ENCODE measurements at regions not wholly inside any gene's neighbourhood (a gene's known extent, or its start where the extent isn't known, plus 50 kb on each side); places are given as distances from the start of the nearest gene placed in this dataset.
"Not testable (repeated sequence)": the region's sequence is repeated elsewhere in the genome, so short reads cannot be mapped to it uniquely, and the experiment has no call there.

DNA sequence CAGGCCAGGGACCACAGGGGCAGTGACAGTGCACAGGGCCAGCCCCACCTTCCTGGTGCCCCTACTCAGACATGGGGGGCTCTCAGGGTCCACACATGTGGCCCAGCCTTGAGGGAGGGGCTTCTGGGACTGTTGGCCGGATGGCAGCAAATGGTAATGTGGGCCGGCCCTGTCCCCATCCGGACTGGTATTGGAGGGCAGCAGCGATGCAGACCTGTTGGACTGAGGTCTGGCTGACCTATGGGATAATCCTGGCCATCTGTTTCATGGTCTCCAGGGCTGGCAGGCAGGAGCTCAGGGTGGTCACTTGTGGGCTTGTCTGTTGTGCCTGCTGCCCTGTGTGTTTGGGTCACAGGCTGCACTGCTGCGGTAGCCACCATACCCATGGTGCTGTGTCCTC, 387.5 kb downstream of the TMEM121 start:
- Mint-ChIP-seq H3K36me3 (ENCODE audit: low read depth) (no peaks in the 10 kb centered on the region), H3K27ac (no peak overlapping the region), H3K27me3 (ENCODE audit: low read depth) (no peaks in the 10 kb centered on the region), H3K4me1 (ENCODE audit: low read depth) (no peaks in the 10 kb centered on the region), H3K4me3 (no peak overlapping the region), H3K9me3 (no peaks in the 10 kb centered on the region)

- not testable (repeated sequence) for H3K4me3 Mint-ChIP-seq; H3K36me3 Mint-ChIP-seq (ENCODE audit: low read depth); H3K4me1 Mint-ChIP-seq (ENCODE audit: low read depth); H3K9me3 Mint-ChIP-seq; H3K27me3 Mint-ChIP-seq (ENCODE audit: low read depth); H3K27ac Mint-ChIP-seq
Measured at GRCh38 chr14:105914281-105914680, 387.9 kb downstream of the TMEM121 start.

GRCh38 chr14:105914738-105915385, 388.5 kb downstream of the TMEM121 start:
- no peak overlapping the region for H3K27ac Mint-ChIP-seq
- H3K27me3 Mint-ChIP-seq (ENCODE audit: low read depth): no peaks in the 10 kb centered on the region
- no peak overlapping the region for H3K4me3 Mint-ChIP-seq
- H3K9me3 Mint-ChIP-seq: no peaks in the 10 kb centered on the region
- no peaks in the 10 kb centered on the region for H3K4me1 Mint-ChIP-seq (ENCODE audit: low read depth)
- no peaks in the 10 kb centered on the region for H3K36me3 Mint-ChIP-seq (ENCODE audit: low read depth)

DNA sequence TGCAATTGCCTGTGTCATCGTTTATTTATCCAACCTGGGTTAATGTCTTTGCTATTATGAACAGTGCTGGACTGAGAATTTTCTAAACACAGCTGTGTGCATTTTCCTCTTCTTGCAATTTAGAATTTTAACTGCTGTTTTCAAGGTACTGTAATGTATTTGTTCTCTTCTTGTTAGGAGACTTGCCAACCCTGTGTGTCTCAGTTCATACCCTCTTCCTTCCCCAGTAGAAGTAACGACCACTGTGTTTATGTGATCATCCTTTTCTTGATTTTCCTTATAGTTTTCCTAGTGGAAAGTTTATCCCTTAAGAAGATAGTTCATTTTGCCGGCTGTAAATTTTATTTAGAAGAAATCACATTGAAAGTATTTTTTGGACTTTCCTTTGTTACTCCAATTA, 389.2 kb downstream of the TMEM121 start:
- H3K4me3 Mint-ChIP-seq; H3K36me3 Mint-ChIP-seq (ENCODE audit: low read depth); H3K9me3 Mint-ChIP-seq; H3K4me1 Mint-ChIP-seq (ENCODE audit: low read depth); H3K27ac Mint-ChIP-seq; H3K27me3 Mint-ChIP-seq (ENCODE audit: low read depth): not testable (repeated sequence)

DNA sequence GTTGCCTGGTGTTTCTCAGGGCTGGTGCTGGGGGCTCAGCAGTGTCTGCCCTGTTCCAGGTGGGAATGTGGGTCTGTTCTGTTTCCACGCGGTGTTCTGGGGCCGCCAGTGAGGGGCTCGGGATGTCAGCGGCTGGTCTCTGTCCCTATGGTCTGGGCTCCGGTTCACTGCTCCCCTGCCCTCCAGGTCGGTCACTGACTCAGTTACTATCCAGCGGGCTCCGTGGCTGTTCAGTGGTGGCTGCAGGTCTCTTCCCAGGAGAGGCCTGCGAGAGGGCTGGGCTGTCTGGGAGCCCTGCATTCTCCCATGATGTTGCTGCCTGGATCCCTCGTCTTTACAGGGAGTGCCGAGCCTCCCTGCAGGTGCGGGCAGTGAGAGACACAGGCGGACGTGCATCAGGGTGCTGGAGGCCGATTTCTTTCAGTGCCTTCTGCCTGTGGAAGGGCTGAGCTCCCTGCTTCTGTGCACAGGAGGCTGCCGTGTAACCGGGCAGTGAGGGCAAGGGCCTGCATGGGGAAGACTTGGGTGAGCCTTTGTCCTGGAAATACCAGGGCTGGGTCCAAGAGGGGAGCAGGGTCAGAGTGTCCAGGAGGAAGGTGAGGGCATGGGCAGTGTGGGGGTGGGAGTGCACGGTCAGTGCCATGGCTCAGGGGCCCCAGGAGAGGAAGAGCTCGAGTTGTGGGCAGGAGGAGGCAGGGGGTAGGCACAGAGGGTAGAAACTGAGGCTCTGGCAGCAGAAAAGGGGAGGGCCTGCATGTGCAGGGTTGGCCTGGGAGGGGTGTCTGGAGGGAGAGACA, 391.0 kb downstream of the TMEM121 start:
- H3K9me3 Mint-ChIP-seq; H3K36me3 Mint-ChIP-seq (ENCODE audit: low read depth); H3K27ac Mint-ChIP-seq; H3K27me3 Mint-ChIP-seq (ENCODE audit: low read depth); H3K4me3 Mint-ChIP-seq; H3K4me1 Mint-ChIP-seq (ENCODE audit: low read depth): not testable (repeated sequence)

GRCh38 chr14:105917933-105918436, 391.6 kb downstream of the TMEM121 start:
- no peak overlapping the region for H3K4me3 Mint-ChIP-seq
- no peaks in the 10 kb centered on the region for H3K36me3 Mint-ChIP-seq (ENCODE audit: low read depth)
- H3K27ac Mint-ChIP-seq: no peak overlapping the region
- no peaks in the 10 kb centered on the region for H3K27me3 Mint-ChIP-seq (ENCODE audit: low read depth)
- H3K9me3 Mint-ChIP-seq: no peaks in the 10 kb centered on the region
- H3K4me1 Mint-ChIP-seq (ENCODE audit: low read depth): no peaks in the 10 kb centered on the region

GRCh38 chr14:105918496-105919262, 392.3 kb downstream of the TMEM121 start:
- H3K4me3 Mint-ChIP-seq: no peak overlapping the region
- H3K9me3 Mint-ChIP-seq: no peaks in the 10 kb centered on the region
- H3K27me3 Mint-ChIP-seq (ENCODE audit: low read depth): no peaks in the 10 kb centered on the region
- H3K27ac Mint-ChIP-seq: no peak overlapping the region
- no peaks in the 10 kb centered on the region for H3K36me3 Mint-ChIP-seq (ENCODE audit: low read depth)
- H3K4me1 Mint-ChIP-seq (ENCODE audit: low read depth): peaks cover 1% of the 10 kb centered on the region

GRCh38 chr14:105919458-105920150, 393.2 kb downstream of the TMEM121 start:
- Mint-ChIP-seq H3K27ac (no peak overlapping the region), H3K9me3 (no peaks in the 10 kb centered on the region), H3K4me1 (ENCODE audit: low read depth) (peaks cover 1% of the 10 kb centered on the region), H3K4me3 (no peak overlapping the region), H3K27me3 (ENCODE audit: low read depth) (peaks cover 5% of the 10 kb centered on the region), H3K36me3 (ENCODE audit: low read depth) (no peaks in the 10 kb centered on the region)

GRCh38 chr14:105920151-105920700, 393.8 kb downstream of the TMEM121 start:
- not testable (repeated sequence) for H3K4me3 Mint-ChIP-seq

DNA sequence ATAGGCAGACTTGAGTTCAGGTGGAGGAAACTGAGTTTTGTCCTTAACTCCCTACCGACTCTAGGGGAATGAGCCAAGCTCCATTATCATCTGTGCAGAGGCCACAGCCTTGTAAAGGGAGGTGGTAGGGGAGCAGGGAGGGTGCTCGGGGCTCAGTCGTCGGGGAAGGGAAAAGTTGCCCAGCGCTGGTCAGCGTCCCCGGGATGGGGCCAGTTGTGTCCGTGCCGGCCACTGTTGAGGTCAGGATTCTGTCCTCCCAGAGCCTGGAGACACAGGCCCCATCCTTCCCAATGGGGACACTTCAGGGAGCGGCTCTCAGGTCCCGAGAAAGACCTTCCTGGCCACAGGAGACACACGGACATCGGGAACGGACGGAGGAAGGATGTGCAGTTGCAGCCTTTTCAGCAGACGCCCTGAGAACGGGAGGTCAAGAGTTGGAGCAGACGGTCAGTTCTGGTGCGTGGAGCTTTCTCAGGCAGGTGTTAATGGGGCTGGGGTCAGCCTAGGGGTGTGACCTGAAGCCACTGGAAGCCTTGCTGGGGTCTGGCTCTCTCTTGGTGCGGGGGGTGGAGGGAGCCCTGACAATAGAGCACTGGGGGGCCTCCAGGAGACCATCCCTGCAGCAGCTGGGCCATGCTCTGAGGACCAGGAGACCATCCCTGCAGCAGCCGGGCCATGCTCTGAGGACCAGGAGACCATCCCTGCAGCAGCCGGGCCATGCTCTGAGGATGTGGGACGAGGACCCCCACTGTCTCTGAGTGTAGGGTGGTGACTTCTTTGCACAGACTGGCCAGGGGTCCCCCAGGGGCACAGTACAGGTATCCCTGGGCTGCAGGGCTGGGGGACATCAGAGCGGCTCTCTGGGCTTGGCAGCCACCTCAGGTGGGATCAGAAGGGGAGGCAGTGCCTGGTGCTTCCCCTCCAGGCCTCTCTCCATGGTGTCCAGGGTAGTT, 394.7 kb downstream of the TMEM121 start:
- H3K27me3 Mint-ChIP-seq (ENCODE audit: low read depth); H3K4me3 Mint-ChIP-seq; H3K27ac Mint-ChIP-seq; H3K4me1 Mint-ChIP-seq (ENCODE audit: low read depth); H3K9me3 Mint-ChIP-seq; H3K36me3 Mint-ChIP-seq (ENCODE audit: low read depth): not testable (repeated sequence)

More at GRCh38 chr14:105920151-105920700, 393.8 kb downstream of the TMEM121 start:
- H3K27ac Mint-ChIP-seq; H3K27me3 Mint-ChIP-seq (ENCODE audit: low read depth); H3K4me1 Mint-ChIP-seq (ENCODE audit: low read depth); H3K9me3 Mint-ChIP-seq; H3K36me3 Mint-ChIP-seq (ENCODE audit: low read depth): not testable (repeated sequence)

- not testable (repeated sequence) for H3K27ac Mint-ChIP-seq; H3K9me3 Mint-ChIP-seq; H3K4me1 Mint-ChIP-seq (ENCODE audit: low read depth); H3K36me3 Mint-ChIP-seq (ENCODE audit: low read depth); H3K4me3 Mint-ChIP-seq; H3K27me3 Mint-ChIP-seq (ENCODE audit: low read depth)
Measured at GRCh38 chr14:105921781-105922180, 395.4 kb downstream of the TMEM121 start.

GRCh38 chr14:105923520-105924191, 397.3 kb downstream of the TMEM121 start:
- H3K27ac Mint-ChIP-seq; H3K27me3 Mint-ChIP-seq (ENCODE audit: low read depth); H3K36me3 Mint-ChIP-seq (ENCODE audit: low read depth); H3K9me3 Mint-ChIP-seq; H3K4me1 Mint-ChIP-seq (ENCODE audit: low read depth); H3K4me3 Mint-ChIP-seq: not testable (repeated sequence)

DNA sequence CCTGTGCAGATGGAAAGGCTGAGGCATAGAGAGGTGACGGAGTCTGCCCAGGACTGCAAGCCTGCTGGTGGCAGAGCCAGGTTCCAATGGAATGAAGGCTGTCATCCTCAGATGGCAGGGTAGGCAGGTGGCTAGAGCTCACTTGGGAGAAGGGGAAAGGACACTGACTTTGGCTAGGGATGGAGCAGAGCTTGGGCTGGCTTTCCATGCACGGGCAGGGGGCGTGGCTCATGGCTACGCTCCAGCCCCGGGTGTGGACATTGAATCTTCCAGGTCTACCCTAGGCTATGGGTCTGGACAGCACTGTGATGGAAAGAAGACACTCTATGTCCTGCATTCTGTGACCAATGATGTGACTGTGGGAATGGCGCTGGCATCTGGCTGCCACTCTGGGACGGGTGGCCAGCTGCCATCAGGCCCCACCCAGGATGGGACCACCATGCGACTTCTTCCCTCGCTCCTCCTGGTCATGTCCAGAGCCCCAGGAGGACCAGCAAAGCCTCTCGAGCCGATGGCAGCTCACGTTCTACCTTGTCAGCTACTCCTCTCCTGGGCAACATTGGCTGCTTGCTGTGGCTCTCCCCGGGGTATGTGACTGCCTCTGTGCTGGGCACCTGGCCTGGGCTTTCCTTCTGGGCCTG, 398.7 kb downstream of the TMEM121 start:
- H3K4me3 Mint-ChIP-seq: no peak overlapping the region
- peaks cover 1% of the 10 kb centered on the region for H3K4me1 Mint-ChIP-seq (ENCODE audit: low read depth)
- H3K27me3 Mint-ChIP-seq (ENCODE audit: low read depth): peaks cover 5% of the 10 kb centered on the region
- H3K9me3 Mint-ChIP-seq: no peaks in the 10 kb centered on the region
- no peaks in the 10 kb centered on the region for H3K36me3 Mint-ChIP-seq (ENCODE audit: low read depth)
- no peak overlapping the region for H3K27ac Mint-ChIP-seq
